GM19372 (cell line): ENCODE measurements at regions not wholly inside any gene's neighbourhood (a gene's known extent, or its start where the extent isn't known, plus 50 kb on each side); places are given as distances from the start of the nearest gene placed in this dataset.

Experiments
- ATAC-seq: cut with Tn5 transposase; IDR thresholded peaks from one replicate; pipeline ENCODE4 v1.9.1; 2021; ENCODE audit warnings: mild to moderate bottlenecking, low read depth, moderate library complexity; ENCODE audit not compliant: unreplicated experiment

DNA sequence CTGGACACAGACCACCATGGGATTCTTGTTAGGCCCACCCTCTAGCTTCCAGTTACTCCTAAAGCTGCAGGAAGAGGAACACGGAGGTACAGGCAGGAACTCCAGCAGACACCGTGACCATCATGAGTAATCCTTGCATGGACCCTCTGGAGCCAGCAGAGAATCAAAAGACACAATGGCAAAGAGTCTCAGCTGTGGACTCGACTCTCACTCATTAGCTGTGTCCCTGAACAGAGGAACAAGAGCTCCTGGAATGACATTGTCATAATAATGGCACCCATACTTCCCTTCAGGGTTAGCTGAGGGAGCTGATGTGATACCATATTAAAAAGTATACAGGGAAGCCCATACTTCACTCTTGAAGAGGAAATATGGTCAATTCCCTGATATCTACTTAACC is 176.3 kb upstream of the ASIC2 start:
- no peak for ATAC-seq

DNA sequence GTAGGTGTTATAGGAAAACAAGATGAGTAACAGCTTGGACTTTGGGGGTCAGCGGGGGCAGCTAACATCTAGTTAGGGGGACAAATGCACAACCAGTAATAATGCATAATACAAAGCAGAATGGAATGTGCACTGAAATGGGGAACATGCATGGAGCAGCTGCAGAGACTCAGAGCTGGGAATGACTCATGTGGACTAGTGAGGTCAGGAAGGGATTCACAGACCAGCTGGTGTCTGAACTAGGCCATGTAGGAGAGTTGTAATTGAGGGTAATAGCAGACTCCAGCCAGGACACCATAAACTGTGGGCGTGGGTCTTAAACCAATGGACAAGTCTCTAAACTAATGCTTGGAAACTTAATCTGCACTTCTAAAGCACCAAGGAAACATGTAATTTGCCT is 176.8 kb upstream of the ASIC2 start:
- ATAC-seq = no peak

DNA sequence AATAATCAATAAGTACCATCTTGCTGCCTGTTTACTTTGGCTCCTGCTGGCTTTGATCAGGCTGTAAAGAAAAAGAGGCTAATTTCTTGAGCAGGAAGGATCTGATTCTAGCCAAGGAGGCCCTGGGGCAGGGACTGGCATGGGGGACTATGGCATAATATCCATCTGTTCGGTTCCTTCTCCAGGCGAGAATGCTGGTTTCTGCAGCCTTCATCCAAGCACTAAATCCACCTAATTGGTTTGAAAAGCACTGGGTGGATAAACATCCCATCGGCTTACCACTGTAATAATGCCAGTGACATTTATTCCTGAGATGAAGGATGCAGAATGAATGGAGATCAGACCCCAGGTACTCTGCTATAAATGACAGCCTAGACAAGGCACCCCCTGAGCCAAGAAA is 180.0 kb upstream of the ASIC2 start:
- ATAC-seq = no peak

- ATAC-seq = no peak
Measured at GRCh38 chr17:33474789-33475188, 181.7 kb upstream of the ASIC2 start.

GRCh38 chr17:33475594-33475993 is 182.5 kb upstream of the ASIC2 start:
- ATAC-seq = no peak

GRCh38 chr17:33481652-33482051 is 188.6 kb upstream of the ASIC2 start:
- ATAC-seq = no peak

GRCh38 chr17:33482636-33483035 is 189.5 kb upstream of the ASIC2 start:
- ATAC-seq = no peak

- ATAC-seq = no peak
Measured at GRCh38 chr17:33484559-33484958, 191.5 kb upstream of the ASIC2 start.

DNA sequence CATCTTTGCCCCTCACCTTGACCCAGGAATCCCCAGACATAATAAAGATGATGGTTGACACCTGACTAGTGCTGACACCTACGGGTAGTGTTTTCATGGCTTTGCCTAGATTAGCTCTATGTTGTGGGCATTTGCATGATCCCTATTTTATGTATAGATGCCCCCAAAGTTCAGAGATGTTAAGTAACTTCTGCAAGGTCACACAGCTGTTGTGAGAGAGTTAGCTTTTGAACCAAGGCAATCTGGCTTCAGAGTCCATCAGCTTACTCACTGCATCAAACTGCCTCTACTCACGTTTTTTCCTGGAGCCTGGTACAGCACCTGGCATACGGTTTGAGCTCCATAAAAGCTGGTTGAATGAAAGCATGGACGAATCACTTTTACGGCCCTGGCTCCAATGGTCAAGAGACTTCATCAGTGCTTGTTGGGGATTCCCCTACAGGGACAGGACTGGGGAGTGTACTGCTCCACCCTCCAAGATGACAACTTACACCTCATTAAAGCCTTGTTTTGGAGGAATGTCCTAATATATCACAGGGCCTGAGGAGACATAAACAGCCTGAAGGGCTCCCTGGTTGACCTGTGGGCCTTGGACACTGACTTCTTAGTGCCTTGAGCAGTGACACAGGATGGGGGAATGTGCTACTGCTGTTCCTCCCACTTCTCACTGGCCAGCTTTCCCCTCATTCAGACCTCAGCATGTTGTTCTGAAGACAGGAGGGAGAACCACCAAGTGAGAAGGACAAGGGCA is 193.2 kb upstream of the ASIC2 start:
- no peak for ATAC-seq

DNA sequence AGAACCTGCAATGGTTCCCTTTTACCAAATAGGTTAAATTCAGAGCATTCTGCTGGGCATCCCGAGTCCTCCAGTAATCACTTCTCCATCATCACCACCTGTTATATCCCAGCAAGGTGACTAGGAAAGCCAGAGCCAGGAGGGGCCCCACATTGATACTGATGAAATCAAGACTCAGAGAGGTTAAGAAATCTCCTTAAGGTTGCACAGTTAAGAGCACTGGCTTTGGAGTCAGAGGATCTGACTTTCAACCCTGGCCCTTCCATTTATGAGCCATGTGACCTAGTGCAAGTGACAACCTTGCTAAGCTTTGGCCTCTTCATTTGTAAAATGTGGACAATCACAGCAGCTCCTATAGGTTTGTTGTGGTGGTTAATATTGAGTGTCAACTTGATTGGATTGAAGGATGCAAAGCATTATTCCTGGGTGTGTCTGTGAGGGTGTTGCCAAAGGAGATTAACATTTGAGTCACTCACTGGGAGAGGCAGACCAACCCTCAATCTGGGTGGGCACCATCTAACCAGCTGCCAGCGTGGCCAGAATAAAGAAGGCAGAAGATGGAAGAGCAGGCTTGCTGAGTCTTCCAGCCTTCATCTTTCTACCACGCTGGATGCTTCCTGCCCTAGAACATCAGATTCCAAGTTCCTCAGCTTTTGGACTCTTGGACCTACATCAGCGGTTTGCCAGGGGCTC is 194.2 kb upstream of the ASIC2 start:
- no peak for ATAC-seq

GRCh38 chr17:33491871-33492481 is 198.9 kb upstream of the ASIC2 start:
- ATAC-seq = no peak

DNA sequence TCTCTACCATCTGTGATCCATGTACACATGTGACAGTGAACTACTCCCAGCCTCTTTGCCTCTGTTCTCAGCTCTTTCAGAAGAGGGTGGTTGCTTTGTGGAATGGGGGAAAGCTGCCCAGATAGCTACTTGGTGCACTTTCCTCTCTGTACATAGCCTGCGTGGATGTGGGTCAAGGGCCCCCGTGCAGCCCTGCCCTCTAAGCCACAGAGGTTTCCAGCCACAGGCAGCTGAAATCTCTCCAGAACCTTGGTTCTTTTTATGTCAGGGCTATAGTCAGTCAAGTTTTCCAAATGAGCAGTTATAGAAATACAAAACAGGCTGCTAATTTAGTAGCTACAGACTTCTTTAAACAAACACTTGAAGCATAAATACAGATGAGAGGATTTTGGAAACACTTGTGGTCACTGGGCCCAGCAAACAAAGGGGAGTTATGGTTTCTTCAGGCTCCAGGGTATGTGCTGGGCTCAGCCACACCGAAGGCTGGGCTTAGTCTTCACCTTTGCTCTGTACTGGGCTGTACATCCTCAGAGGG is 199.7 kb upstream of the ASIC2 start:
- ATAC-seq = no peak

DNA sequence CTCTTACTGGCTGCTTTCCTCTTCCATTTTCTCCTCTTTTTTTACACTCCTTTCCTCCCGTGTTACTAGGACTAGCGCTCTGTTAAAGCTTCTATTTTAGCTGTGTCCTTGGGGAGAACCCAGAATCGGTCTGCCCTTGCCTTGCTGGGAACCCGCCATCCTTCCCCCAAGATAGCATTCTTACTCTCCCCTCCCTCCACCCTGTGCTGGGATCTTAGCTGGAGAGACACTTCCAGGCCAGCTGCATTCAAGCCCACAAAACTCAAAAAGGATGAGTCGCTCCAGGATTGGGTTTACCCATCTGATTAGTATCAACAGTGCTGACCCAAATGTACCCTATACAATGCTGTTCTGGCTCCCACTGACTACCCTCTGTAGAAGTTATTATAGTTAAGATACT is 200.5 kb upstream of the ASIC2 start:
- ATAC-seq = no peak

- ATAC-seq = no peak
Measured at GRCh38 chr17:33494151-33494550, 201.1 kb upstream of the ASIC2 start.

GRCh38 chr17:33497623-33498022 is 204.5 kb upstream of the ASIC2 start:
- no peak for ATAC-seq

- ATAC-seq = no peak
Measured at GRCh38 chr17:33498069-33498468, 205.0 kb upstream of the ASIC2 start.

DNA sequence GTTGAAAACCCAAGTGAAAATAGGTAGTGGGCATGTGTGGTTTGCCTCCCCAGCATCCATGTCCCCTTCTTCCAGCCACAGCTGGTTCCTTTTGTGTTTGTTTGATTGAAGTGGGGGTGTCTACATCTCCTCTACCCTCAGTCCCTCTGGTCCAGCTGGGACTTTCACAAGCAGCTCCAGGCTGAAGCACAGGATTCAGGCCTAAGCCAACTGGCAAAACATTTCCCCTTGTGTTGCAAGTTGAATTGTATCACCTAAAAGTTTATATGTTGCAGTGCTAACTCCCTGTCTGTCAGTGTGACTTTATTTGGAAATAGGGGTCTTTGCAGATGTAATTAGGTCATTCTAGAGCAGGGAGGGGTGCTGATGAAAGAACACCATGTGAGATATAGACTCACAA is 205.9 kb upstream of the ASIC2 start:
- ATAC-seq = no peak

DNA sequence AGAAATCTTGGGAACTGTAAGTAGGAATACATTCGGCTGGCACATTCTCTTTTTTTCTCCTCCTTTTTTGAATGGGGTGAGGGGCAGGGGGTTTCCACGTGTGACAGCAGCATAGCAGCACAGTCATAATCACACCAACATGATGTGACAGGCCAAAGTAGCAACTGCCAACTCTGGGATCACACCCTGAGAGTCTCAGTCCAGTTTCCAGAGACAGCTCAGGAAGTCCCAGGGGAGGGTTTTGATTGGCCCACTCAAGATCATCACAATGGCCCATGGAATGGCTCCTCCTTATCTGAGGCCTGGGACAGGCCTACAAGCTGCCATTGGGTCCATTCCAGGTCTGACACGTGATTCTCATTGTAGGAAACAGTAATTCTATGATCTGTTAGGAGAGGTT is 207.1 kb upstream of the ASIC2 start:
- ATAC-seq = no peak

GRCh38 chr17:33501185-33501584 is 208.1 kb upstream of the ASIC2 start:
- ATAC-seq = no peak

DNA sequence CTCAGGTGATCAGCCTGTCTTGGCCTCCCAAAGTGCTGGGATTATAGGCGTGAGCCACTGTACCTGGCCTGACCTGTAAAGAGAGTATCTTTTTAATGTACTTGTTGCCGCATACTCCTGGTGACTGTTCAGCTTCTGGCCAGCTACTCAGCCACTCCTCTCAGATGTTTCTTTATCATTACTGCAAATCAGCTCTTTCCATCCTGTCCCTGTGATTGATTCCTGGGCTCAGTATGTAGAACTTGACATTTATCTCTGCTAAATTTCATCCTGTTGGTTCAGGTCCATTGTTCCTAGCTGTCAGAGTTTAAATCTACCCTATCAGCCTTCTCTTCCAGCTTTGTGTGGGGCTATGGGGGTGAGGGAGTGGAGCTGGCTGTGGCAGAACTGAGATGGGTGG is 211.5 kb upstream of the ASIC2 start:
- ATAC-seq = no peak

- ATAC-seq = no peak
Measured at GRCh38 chr17:33506889-33507650, 214.0 kb upstream of the ASIC2 start.
